Fibroblast of lung (primary cell): ENCODE measurements at regions not wholly inside any gene's neighbourhood (a gene's known extent, or its start where the extent isn't known, plus 50 kb on each side); places are given as distances from the start of the nearest gene placed in this dataset.

ENCODE experiments used
- DNase-seq, 2 donors: peaks; one replicate each; pipeline versions ENCODE4 v3.0.0 to v3.0.0-alpha.2; 2010; ENCODE audit warnings: low read depth in 2 of 2
- H2AFZ ChIP-seq: 2 replicates; pipeline ENCODE4 v1.5.1; 2012; ENCODE audit warnings: low read length, control low read depth, inconsistent platforms
- H3K27ac ChIP-seq: 2 replicates; pipeline ENCODE4 v1.5.1; 2011; ENCODE audit warnings: low read length, control low read depth; ENCODE audit not compliant: insufficient read depth
- H3K27me3 ChIP-seq: 2 replicates; pipeline ENCODE4 v1.5.1; 2011; ENCODE audit warnings: mild to moderate bottlenecking, low read length; ENCODE audit not compliant: control insufficient read depth, insufficient read depth
- H3K36me3 ChIP-seq: 2 replicates; pipeline ENCODE4 v1.5.1; 2011; ENCODE audit warnings: low read length; ENCODE audit not compliant: control insufficient read depth, insufficient read depth
- H3K4me1 ChIP-seq: 2 replicates; pipeline ENCODE4 v1.5.1; 2011; ENCODE audit warnings: low read length; ENCODE audit not compliant: control insufficient read depth, insufficient read depth; ENCODE audit errors: extremely low read depth
- H3K4me2 ChIP-seq: 2 replicates; pipeline ENCODE4 v1.5.1; 2011; ENCODE audit warnings: low read length, control low read depth; ENCODE audit not compliant: insufficient read depth; ENCODE audit errors: extremely low read depth
- H3K4me3 ChIP-seq, 4 experiments: fragments of 200-600 bp in 1 of 4; sonication (generic) in 1 of 4; replicated peaks in 1 of 4; 2 replicates each; pipeline ENCODE4 v1.5.1; 2011 to 2016; ENCODE audit warnings: low read length in 4 of 4, low read depth in 3 of 4, mild to moderate bottlenecking in 3 of 4, control low read depth in 2 of 4, inconsistent platforms in 1 of 4, mixed read lengths in 1 of 4; ENCODE audit not compliant: insufficient read depth in 1 of 4; ENCODE audit errors: control extremely low read depth in 1 of 4
- H3K79me2 ChIP-seq: 2 replicates; pipeline ENCODE4 v1.5.1; 2012; ENCODE audit warnings: mild to moderate bottlenecking, low read length, inconsistent platforms; ENCODE audit not compliant: control insufficient read depth, insufficient read depth
- H3K9ac ChIP-seq: 2 replicates; pipeline ENCODE4 v1.5.1; 2011; ENCODE audit warnings: mild to moderate bottlenecking, low read length, control low read depth; ENCODE audit not compliant: insufficient read depth
- H3K9me3 ChIP-seq: 2 replicates; pipeline ENCODE4 v1.5.1; 2012; ENCODE audit warnings: low read depth, low read length; ENCODE audit not compliant: control insufficient read depth, insufficient read depth
- H4K20me1 ChIP-seq: 2 replicates; pipeline ENCODE4 v1.5.1; 2011; ENCODE audit warnings: low read length; ENCODE audit not compliant: control insufficient read depth, insufficient read depth; ENCODE audit errors: extremely low read depth
- EZH2 ChIP-seq: IDR thresholded peaks from 2 replicates; pipeline ENCODE4 v1.5.1; 2012; ENCODE audit warnings: low read length, control low read depth, mild to moderate bottlenecking; ENCODE audit errors: missing control alignments
- TF ChIP-seq, protein P1 (sequence below), 2 donors: IDR thresholded peaks in 1 of 2; conservative IDR thresholded peaks in 1 of 2; 1 replicate in 1 of 2; 2 replicates in 1 of 2; pipeline ENCODE4 v1.5.1; 2011 to 2012; ENCODE audit warnings: low read length in 2 of 2, control low read depth in 1 of 2, inconsistent platforms in 1 of 2, low read depth in 1 of 2, mild to moderate bottlenecking in 1 of 2

GRCh38 chr6:104014163-104014959, 845.4 kb downstream of the HACE1 start:
- TF ChIP-seq, protein P1, sequence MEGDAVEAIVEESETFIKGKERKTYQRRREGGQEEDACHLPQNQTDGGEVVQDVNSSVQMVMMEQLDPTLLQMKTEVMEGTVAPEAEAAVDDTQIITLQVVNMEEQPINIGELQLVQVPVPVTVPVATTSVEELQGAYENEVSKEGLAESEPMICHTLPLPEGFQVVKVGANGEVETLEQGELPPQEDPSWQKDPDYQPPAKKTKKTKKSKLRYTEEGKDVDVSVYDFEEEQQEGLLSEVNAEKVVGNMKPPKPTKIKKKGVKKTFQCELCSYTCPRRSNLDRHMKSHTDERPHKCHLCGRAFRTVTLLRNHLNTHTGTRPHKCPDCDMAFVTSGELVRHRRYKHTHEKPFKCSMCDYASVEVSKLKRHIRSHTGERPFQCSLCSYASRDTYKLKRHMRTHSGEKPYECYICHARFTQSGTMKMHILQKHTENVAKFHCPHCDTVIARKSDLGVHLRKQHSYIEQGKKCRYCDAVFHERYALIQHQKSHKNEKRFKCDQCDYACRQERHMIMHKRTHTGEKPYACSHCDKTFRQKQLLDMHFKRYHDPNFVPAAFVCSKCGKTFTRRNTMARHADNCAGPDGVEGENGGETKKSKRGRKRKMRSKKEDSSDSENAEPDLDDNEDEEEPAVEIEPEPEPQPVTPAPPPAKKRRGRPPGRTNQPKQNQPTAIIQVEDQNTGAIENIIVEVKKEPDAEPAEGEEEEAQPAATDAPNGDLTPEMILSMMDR (conservative IDR thresholded peaks at IDR 0.05 in 1 of 2, IDR thresholded peaks at IDR 0.05 in 1 of 2; ENCODE audit: low read depth in 1 of 2, low read length in 2 of 2) = no peak
- no peak for TF ChIP-seq EZH2
- Histone ChIP-seq H3K27me3 (no peaks in the 10 kb centered on the region), H3K4me2 (no peak overlapping the region), H3K9ac (no peak overlapping the region), H2AFZ (no peak overlapping the region), H4K20me1 (no peaks in the 10 kb centered on the region), H3K4me1 (no peaks in the 10 kb centered on the region), H3K27ac (no peak overlapping the region), H3K9me3 (no peaks in the 10 kb centered on the region), H3K79me2 (no peaks in the 10 kb centered on the region), H3K36me3 (no peaks in the 10 kb centered on the region), H3K4me3 (no peak overlapping the region)
- DNase-seq = no peak

DNA sequence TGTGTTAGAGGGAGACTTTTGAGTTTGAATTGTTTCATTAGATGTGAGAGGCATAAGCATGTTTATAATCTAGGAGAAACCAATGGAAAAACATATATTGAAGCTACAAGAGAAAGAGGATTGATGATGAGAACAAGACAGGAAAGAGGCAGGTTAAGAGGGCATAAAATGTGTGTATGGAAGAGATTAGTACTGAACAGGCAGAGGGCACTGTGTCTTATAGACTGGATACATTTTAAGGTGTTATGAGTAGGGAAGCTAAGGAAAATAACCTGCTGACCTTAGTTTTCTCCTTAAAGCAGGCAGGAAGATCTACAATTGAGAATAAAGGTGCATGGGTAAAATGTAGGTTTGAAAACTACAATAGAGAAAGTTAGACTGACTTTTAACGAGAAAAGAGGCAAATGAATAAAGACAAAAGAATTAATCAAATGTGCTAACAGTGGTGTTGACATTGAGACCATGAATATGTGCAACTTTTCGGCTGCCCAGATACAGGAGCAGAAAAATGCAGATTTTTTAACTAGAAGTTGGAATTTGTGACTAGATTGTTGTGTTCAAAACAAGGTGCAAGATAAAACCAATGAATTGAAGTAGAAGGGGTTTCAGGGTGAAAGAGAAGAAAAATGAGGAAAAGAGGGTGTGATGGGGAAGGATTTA, 846.3 kb downstream of the HACE1 start:
- no peak overlapping the region for H2AFZ ChIP-seq
- no peaks in the 10 kb centered on the region for H3K79me2 ChIP-seq
- no peak overlapping the region for H3K4me2 ChIP-seq
- no peak overlapping the region for H3K4me3 ChIP-seq
- no peaks in the 10 kb centered on the region for H3K27me3 ChIP-seq
- no peaks in the 10 kb centered on the region for H4K20me1 ChIP-seq
- no peak for TF ChIP-seq EZH2
- TF ChIP-seq, protein P1 (conservative IDR thresholded peaks at IDR 0.05 in 1 of 2, IDR thresholded peaks at IDR 0.05 in 1 of 2; ENCODE audit: low read depth in 1 of 2, low read length in 2 of 2) = no peak
- H3K36me3 ChIP-seq = no peaks in the 10 kb centered on the region
- no peaks in the 10 kb centered on the region for H3K4me1 ChIP-seq
- no peaks in the 10 kb centered on the region for H3K9me3 ChIP-seq
- H3K9ac ChIP-seq = no peak overlapping the region
- DNase-seq = no peak
- no peak overlapping the region for H3K27ac ChIP-seq

GRCh38 chr6:104010897-104011296, 848.8 kb downstream of the HACE1 start:
- DNase-seq = no peak
- no peak overlapping the region for H3K4me3 ChIP-seq
- no peaks in the 10 kb centered on the region for H3K79me2 ChIP-seq
- no peak overlapping the region for H3K4me2 ChIP-seq
- H3K9ac ChIP-seq = no peak overlapping the region
- no peaks in the 10 kb centered on the region for H3K36me3 ChIP-seq
- no peaks in the 10 kb centered on the region for H3K9me3 ChIP-seq
- no peaks in the 10 kb centered on the region for H3K27me3 ChIP-seq
- TF ChIP-seq EZH2 = no peak
- TF ChIP-seq, protein P1 (conservative IDR thresholded peaks at IDR 0.05 in 1 of 2, IDR thresholded peaks at IDR 0.05 in 1 of 2; ENCODE audit: low read depth in 1 of 2, low read length in 2 of 2) = no peak
- H2AFZ ChIP-seq = no peak overlapping the region
- no peaks in the 10 kb centered on the region for H4K20me1 ChIP-seq
- H3K27ac ChIP-seq = no peak overlapping the region
- H3K4me1 ChIP-seq = no peaks in the 10 kb centered on the region
